Stimulated activated CD4-positive, alpha-beta T cell treated with anti-CD3 and anti-CD28 coated beads, Interleukin-1b, Interleukin-23, amount 100 ng/mL, for 48 hours (primary cell): ENCODE measurements at regions not wholly inside any gene's neighbourhood (a gene's known extent, or its start where the extent isn't known, plus 50 kb on each side); places are given as distances from the start of the nearest gene placed in this dataset.

ENCODE experiments used
- DNase-seq: peaks from one replicate; pipeline ENCODE4 v3.0.0-alpha.2; 2020

GRCh38 chr13:33953781-33954180, 135.8 kb downstream of the RFC3 start:
- DNase-seq, result no peak

GRCh38 chr13:33956346-33956745, 138.4 kb downstream of the RFC3 start:
- DNase-seq, result no peak

DNA sequence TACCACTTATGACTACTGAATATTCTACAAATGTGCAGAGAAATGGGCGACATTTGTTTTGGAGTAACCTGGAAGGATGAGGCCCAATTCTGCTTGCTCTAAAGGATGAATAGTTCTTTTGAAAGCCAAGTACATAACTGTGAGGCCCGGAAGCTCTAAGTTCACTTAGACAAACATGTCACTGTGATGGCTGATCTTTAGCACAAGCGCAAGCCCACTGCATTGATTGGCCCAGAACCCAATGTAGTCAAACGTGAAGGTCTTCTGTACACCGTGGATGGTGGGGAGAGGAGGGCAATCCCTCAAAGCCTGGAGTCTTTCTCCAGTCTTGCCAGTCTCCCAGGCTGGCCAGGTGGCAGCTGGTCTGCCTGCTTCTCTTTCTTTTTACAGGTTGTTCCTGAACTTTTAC, 139.6 kb downstream of the RFC3 start:
- DNase-seq, result no peak

DNA sequence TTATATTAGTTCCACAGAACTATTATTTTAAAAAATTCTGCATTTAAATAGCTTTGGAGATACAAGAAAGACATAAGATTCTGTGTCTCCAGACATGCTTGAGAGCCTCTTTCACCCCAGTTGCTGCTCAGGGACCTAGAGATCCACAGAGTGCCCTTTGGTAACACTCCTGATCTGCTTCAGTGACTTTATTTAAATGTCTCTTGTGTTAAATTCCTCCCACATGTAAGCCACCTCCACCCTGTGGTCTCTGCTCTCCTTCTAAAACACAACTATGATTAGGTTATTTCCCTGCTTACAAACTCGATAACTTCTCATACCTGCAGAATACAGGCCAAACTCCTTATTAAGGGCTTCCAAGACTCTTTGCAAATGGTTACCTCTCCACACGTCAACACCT, 141.0 kb downstream of the RFC3 start:
- no peak for DNase-seq

- no peak for DNase-seq
Measured at GRCh38 chr13:33963134-33963533, 145.2 kb downstream of the RFC3 start.

- DNase-seq, result no peak
Measured at GRCh38 chr13:33963895-33964294, 145.9 kb downstream of the RFC3 start.

GRCh38 chr13:33968520-33969507, 150.9 kb downstream of the RFC3 start:
- DNase-seq, result no peak

GRCh38 chr13:33970746-33971561, 153.0 kb downstream of the RFC3 start:
- no peak for DNase-seq

GRCh38 chr13:33971562-33971819, 153.5 kb downstream of the RFC3 start:
- no peak for DNase-seq

GRCh38 chr13:33973194-33973593, 155.2 kb downstream of the RFC3 start:
- DNase-seq, result no peak

GRCh38 chr13:33976965-33977364, 159.0 kb downstream of the RFC3 start:
- DNase-seq, result no peak

GRCh38 chr13:33978653-33979052, 160.7 kb downstream of the RFC3 start:
- DNase-seq, result no peak

DNA sequence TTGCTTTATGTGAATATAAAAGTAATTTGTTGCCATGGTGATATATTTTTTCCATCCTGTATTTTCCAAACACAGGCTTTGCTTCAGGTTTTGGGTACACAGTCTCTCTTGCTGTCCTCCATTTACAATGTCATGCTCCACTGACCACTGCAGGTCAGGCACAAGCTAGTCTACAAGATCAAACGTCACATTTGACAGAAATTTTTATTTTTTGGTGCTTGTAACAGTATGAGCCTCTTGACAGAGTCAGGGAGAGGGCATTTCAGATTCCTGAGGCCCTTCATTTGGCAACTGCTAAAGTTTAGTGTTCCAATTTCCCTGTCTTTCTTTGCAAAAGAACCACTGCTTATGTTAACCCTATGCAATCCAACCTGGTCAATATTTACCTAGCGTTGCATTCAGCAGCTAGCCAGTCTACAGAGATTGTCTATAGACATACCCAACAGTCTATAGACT, 175.0 kb downstream of the RFC3 start:
- DNase-seq, result no peak

- no peak for DNase-seq
Measured at GRCh38 chr13:33994198-33994597, 176.2 kb downstream of the RFC3 start.

GRCh38 chr13:33994826-33995502, 177.0 kb downstream of the RFC3 start:
- DNase-seq, result no peak

GRCh38 chr13:33996636-33997035, 178.7 kb downstream of the RFC3 start:
- no peak for DNase-seq

GRCh38 chr13:33997574-33997973, 179.6 kb downstream of the RFC3 start:
- no peak for DNase-seq

- DNase-seq, result no peak
Measured at GRCh38 chr13:33999811-34000605, 182.1 kb downstream of the RFC3 start.

DNA sequence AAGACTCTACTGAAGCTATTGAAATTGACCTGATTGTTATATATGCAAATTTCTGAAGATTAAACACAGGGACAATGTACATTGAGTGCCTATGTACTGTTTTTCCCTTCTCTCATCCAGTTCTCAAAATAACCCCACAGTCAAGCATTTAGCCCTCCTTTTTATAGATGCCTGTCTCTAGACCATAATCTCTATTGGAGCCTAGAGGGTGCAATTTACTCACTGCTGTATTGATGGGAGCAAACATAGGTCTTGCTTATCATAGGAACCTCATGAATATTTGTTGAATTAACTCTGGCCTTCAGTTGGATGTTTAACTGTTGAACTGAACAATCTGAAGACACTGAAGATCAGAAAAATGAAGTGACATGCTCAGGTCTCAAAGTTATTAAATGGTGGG, 183.0 kb downstream of the RFC3 start:
- no peak for DNase-seq

- no peak for DNase-seq
Measured at GRCh38 chr13:34001389-34001788, 183.4 kb downstream of the RFC3 start.

DNA sequence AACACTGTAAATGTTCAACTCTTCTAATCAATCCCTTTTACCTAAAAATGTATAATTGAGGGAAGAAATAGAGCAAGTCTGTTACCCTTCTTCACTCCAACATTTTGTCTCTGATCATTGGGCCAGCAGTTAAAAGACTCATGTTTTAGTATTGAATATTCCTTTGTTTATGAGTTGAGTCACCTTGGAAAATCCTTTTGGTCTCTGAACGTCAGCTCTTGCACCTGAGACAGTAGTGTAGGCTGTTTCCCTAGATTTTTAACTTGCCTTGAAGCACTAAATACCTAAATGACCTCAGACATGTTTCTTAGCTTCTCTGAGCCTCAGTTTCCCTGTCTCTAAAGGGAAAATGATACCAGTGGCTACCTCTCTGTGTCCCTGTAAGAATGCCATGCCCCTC, 184.2 kb downstream of the RFC3 start:
- DNase-seq, result no peak

DNA sequence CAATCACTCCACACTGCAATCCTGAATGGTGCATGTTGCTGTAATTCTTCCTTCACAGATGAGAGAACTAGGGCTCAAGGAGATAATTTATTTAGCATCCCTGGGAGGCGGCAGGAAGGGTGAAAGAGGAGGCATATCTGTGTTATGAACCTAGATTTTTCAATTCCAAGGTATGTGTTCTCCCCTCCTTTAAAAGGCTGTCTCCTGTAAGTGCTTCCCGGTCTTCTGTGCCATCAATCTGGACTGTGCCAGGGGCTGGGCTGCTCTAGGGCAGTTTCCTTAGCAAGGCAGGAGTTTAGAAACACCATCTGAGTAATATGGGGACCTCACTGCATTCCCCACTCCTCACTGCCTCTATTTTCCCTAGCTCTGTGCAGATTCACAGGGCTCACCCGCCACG, 185.0 kb downstream of the RFC3 start:
- no peak for DNase-seq

GRCh38 chr13:34003656-34004055, 185.7 kb downstream of the RFC3 start:
- DNase-seq, result no peak
